H1 (cell line): ENCODE measurements at regions not wholly inside any gene's neighbourhood (a gene's known extent, or its start where the extent isn't known, plus 50 kb on each side); places are given as distances from the start of the nearest gene placed in this dataset.

ENCODE experiments used
- BRCA1 ChIP-seq: IDR thresholded peaks from 2 replicates; pipeline ENCODE4 v1.6.1; 2012; ENCODE audit warnings: low read depth, low read length, improper control_type of control experiment
- CEBPB ChIP-seq: IDR thresholded peaks from 2 replicates; pipeline ENCODE4 v1.6.1; 2012; ENCODE audit warnings: low read depth, low read length
- FOSL1 ChIP-seq: IDR thresholded peaks from 2 replicates; pipeline ENCODE4 v1.6.1; 2011; ENCODE audit warnings: mild to moderate bottlenecking, low read depth, low read length, moderate library complexity; ENCODE audit not compliant: insufficient read depth

- TF ChIP-seq FOSL1 = no peak
- TF ChIP-seq BRCA1 = no peak
- no peak for TF ChIP-seq CEBPB
Observed at GRCh38 chr5:125793470-125793869, 629.7 kb upstream of the GRAMD2B start (continued).
